ENCODE measurements at regions not wholly inside any gene's neighbourhood (a gene's known extent, or its start where the extent isn't known, plus 50 kb on each side); places are given as distances from the start of the nearest gene placed in this dataset.
"Not testable (repeated sequence)": the region's sequence is repeated elsewhere in the genome, so short reads cannot be mapped to it uniquely, and the experiment has no call there.

- DNase-seq (ENCODE audit: low spot score), result no peak
These were observed 543.6 kb upstream of the SMIM31 start for GRCh38 chr4:164210377-164210776.

- DNase-seq (ENCODE audit: low spot score), result no peak
These were observed 541.8 kb upstream of the SMIM31 start for GRCh38 chr4:164212134-164212533.

- no peak for DNase-seq (ENCODE audit: low spot score)
These were observed 541.2 kb upstream of the SMIM31 start for GRCh38 chr4:164212714-164213113.

GRCh38 chr4:164215113-164215741 is 538.7 kb upstream of the SMIM31 start:
- no peak for DNase-seq (ENCODE audit: low spot score)

- no peak for DNase-seq (ENCODE audit: low spot score)
These were observed 532.3 kb upstream of the SMIM31 start for GRCh38 chr4:164221631-164222030.

- DNase-seq (ENCODE audit: low spot score), result no peak
These were observed 529.1 kb upstream of the SMIM31 start for GRCh38 chr4:164224871-164225270.

GRCh38 chr4:164229255-164229654 is 524.7 kb upstream of the SMIM31 start:
- DNase-seq (ENCODE audit: low spot score), result no peak

GRCh38 chr4:164239433-164239832 is 514.5 kb upstream of the SMIM31 start:
- DNase-seq (ENCODE audit: low spot score), result no peak

GRCh38 chr4:164239976-164240375 is 514.0 kb upstream of the SMIM31 start:
- DNase-seq (ENCODE audit: low spot score), result no peak

- DNase-seq (ENCODE audit: low spot score), result no peak
These were observed 502.7 kb upstream of the SMIM31 start for GRCh38 chr4:164251257-164251656.

- DNase-seq (ENCODE audit: low spot score), result no peak
These were observed 501.6 kb upstream of the SMIM31 start for GRCh38 chr4:164252286-164252685.

GRCh38 chr4:164261831-164262230 is 492.1 kb upstream of the SMIM31 start:
- no peak for DNase-seq (ENCODE audit: low spot score)

- not testable (repeated sequence) for DNase-seq (ENCODE audit: low spot score)
These were observed 491.4 kb upstream of the SMIM31 start for GRCh38 chr4:164262508-164262907.

GRCh38 chr4:164277414-164277813 is 476.5 kb upstream of the SMIM31 start:
- not testable (repeated sequence) for DNase-seq (ENCODE audit: low spot score)

GRCh38 chr4:164287173-164287572 is 466.8 kb upstream of the SMIM31 start:
- DNase-seq (ENCODE audit: low spot score), result no peak

- DNase-seq (ENCODE audit: low spot score), result no peak
These were observed 465.4 kb upstream of the SMIM31 start for GRCh38 chr4:164288578-164288977.

GRCh38 chr4:164293203-164293602 is 460.7 kb upstream of the SMIM31 start:
- no peak for DNase-seq (ENCODE audit: low spot score)

GRCh38 chr4:164293743-164294142 is 460.2 kb upstream of the SMIM31 start:
- DNase-seq (ENCODE audit: low spot score), result no peak

GRCh38 chr4:164301430-164301829 is 452.5 kb upstream of the SMIM31 start:
- DNase-seq (ENCODE audit: low spot score), result no peak

- DNase-seq (ENCODE audit: low spot score), result no peak
These were observed 449.8 kb upstream of the SMIM31 start for GRCh38 chr4:164304101-164304639.

- DNase-seq (ENCODE audit: low spot score), result no peak
These were observed 449.1 kb upstream of the SMIM31 start for GRCh38 chr4:164304861-164305260.

- DNase-seq (ENCODE audit: low spot score), result no peak
These were observed 446.7 kb upstream of the SMIM31 start for GRCh38 chr4:164307262-164307661.

GRCh38 chr4:164312671-164313070 is 441.3 kb upstream of the SMIM31 start:
- no peak for DNase-seq (ENCODE audit: low spot score)

- no peak for DNase-seq (ENCODE audit: low spot score)
These were observed 440.1 kb upstream of the SMIM31 start for GRCh38 chr4:164313853-164314252.

Measured in AG08395 (cell line).